GM21717 (cell line): ENCODE measurements at regions not wholly inside any gene's neighbourhood (a gene's known extent, or its start where the extent isn't known, plus 50 kb on each side); places are given as distances from the start of the nearest gene placed in this dataset.

Experiments used
- ATAC-seq: cut with Tn5 transposase; IDR thresholded peaks from one replicate; pipeline ENCODE4 v1.9.1; 2021; ENCODE audit warnings: mild to moderate bottlenecking, moderate library complexity; ENCODE audit not compliant: unreplicated experiment

DNA sequence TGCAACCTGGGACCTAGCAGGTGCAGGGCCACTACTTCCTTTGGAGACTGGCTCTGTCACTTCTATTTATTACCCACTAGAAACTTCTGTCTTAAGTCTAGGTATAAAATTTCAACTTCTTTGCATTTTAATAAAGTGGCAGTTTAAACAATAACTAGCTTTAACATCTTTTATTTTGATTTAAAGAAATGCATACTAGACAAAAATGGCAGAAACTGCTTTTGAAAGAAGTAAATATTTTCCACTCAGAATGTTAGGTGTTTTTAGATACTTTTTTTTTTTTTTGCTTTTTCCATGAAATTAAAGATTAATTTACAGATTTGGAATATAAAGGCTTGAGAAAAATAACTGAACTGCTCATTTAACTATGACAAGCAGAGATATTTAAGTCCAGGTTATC, 1477.6 kb downstream of the KCNT2 start:
- ATAC-seq: no peak

DNA sequence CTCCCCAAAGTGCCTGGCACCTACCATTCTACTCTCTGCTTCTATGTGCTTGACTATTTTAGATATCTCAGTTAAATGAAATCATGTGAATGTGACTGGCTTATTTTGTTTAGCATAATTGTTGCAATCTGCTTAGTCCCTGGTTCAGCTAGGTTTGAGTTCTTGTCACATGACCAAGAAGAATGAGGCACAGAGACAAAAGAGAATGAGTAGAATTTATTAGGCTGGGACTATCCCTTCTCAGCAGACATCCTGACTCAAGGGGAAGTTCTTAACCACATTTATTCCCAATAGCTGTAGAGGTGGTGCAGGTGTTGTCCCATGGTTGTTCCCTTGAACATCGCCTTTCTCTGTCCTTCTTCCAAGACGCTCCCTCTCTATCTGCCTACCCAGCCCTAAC, 1485.7 kb downstream of the KCNT2 start:
- no peak for ATAC-seq

- ATAC-seq: no peak
Observed at GRCh38 chr1:195113471-195113870, 1494.8 kb downstream of the KCNT2 start.

- ATAC-seq: no peak
Observed at GRCh38 chr1:195105773-195106172, 1502.5 kb downstream of the KCNT2 start.

GRCh38 chr1:195105281-195105680, 1503.0 kb downstream of the KCNT2 start:
- ATAC-seq: no peak

- ATAC-seq: no peak
Observed at GRCh38 chr1:195097316-195097715, 1510.9 kb downstream of the KCNT2 start.

- no peak for ATAC-seq
Observed at GRCh38 chr1:195096051-195096521, 1512.2 kb downstream of the KCNT2 start.

DNA sequence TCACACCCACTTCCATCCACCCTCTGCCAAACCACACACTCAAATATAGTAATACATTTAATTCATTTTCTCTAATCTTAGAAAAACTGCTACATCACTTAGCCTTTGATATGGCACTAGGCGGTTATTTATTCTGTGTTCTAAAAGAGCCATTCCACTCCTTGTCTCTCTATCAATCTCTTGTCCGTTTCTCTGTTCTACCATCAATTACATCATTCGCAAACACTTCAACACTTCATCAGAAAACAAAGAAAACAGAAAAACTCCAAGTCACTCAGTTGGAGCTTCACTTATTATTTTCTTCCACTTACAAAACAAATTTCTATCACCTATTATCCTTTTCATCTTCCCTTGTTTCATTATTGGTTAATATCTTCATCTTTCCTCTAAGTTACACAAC, 1523.0 kb downstream of the KCNT2 start:
- ATAC-seq: no peak

DNA sequence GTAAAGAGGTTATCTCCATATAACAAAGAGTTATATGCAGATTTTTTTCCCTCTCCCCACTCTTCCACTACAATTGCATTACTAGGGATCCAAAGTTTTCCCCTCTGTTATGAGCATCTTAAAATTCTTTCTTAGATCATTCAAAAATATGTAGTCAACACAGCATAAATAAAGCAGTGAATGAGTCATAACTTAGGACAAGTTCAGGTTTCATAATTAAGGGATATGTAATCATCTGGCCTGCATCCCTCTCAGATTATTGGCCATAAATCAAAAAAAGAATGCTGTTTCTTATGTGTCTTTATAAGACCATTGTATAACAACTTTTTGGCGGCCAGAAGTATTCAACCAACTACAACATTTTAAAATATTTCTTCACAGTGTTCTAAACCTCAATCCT, 1526.1 kb downstream of the KCNT2 start:
- no peak for ATAC-seq

- ATAC-seq: no peak
Observed at GRCh38 chr1:195076682-195077081, 1531.6 kb downstream of the KCNT2 start.

- ATAC-seq: no peak
Observed at GRCh38 chr1:195075973-195076372, 1532.3 kb downstream of the KCNT2 start.

GRCh38 chr1:195071461-195071860, 1536.8 kb downstream of the KCNT2 start:
- no peak for ATAC-seq

GRCh38 chr1:195065437-195065836, 1542.8 kb downstream of the KCNT2 start:
- no peak for ATAC-seq

DNA sequence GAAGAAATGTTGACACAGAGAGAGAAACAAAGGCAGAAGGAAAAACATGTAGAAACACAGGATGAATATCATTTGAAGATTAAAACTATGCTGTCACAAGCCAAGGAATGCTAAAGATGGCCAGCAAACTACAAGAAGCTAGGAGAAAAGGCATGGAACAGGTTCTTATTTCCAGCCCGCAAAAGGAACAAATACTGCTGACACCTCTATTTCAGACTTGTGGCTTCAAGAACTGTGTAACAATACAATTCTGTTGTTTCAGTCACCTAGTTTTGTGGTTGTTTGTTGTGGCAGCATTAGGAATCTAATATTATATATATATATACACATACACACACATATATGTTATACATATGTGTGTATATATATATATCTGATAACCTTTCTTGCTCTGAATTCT, 1543.9 kb downstream of the KCNT2 start:
- ATAC-seq: no peak

DNA sequence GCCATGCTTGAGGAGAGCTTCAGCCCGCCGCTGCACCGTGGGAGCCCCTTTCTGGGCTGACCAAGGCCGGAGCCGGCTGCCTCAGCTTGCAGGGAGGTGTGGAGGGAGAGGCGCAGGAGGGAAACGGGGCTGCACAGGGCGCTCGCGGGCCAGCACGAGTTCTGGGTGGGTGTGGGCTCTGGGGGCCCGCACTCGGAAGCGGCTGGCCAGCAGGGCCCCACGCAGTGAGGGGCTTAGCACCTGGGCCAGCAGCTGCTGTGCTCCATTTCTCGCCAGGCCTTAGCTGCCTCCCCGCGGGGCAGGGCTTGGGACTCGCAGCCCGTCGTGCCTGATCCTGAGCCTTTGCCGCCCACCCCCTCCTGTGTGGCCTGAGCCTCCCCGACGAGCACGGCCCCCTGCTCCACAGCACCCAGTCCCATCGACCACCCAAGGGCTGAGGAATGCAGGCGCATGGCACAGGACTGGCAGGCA, 1554.0 kb downstream of the KCNT2 start:
- ATAC-seq: no peak

- ATAC-seq: no peak
Observed at GRCh38 chr1:195053478-195053877, 1554.8 kb downstream of the KCNT2 start.

DNA sequence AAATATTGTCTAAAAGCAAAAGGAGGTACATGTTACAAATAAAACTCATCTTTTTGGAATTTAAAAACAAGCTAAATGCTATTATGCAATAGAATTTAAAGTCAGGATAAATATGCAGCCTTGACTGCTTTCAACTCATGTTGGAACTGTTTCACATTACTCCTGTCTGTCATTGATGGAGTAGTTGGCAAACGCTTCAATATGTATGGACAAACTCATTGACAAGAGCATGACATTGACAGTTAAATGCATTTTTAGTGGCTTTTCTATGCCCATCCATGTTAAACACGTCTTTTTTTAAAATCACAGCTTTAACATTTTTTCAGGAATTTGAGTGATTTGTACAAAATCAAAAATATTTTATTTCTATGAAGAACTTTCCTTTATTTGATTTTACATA, 1560.5 kb downstream of the KCNT2 start:
- no peak for ATAC-seq

DNA sequence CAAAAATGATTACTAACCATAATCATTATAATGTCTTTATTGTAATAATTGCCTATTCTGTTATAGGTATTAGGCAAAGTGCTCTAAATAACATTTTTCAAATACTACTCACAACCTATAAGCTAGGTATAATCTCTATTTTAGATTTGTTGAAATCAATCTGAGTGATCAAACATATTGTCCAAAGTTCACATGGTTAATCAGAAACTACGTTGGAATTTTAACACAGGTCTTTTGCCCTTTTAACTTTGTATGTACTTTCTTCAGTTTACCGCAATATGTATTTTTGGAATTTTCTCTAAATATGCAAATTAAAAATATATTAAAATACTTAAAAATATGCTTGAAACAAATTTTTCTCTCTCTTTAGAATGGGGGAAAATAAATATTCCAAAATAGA, 1563.2 kb downstream of the KCNT2 start:
- ATAC-seq: no peak

- ATAC-seq: no peak
Observed at GRCh38 chr1:195030793-195031192, 1577.4 kb downstream of the KCNT2 start.

DNA sequence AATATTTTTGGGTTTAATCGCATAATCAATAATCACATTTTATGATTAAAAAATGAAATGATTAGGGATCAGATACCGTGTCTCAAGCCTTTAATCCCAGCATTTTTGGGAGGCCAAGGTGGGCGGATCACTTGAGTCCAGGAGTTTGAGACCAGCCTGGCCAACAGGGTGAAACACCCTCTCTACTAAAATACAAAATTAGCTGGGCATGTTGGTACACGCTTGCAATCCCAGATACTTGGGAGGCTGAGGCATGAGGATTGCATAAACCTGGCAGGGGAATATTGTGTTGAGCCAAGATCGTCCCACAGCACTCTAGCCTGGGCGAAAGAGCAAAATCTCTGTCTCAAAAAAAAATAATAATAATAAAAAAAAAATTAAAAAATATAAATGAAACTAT, 1581.4 kb downstream of the KCNT2 start:
- no peak for ATAC-seq

GRCh38 chr1:195019385-195019784, 1588.9 kb downstream of the KCNT2 start:
- ATAC-seq: no peak

DNA sequence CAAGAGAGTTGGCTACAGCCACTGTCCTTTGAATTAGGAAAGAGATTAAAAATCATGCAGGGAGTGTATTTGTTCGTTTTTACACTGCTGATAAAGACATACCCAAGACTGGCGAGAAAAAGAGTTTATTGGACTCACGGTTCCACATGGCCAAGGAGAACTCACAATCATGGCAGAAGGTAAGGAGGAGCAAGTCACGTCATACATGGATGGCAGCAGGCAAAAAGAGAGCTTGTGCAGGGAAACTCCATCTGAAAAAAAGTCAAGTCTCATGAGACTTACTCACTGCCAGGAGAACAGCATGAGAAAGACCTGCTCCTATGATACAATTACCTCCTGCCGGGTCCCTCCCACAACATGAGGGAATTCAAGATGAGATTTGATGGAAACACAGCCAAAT, 1595.2 kb downstream of the KCNT2 start:
- no peak for ATAC-seq

DNA sequence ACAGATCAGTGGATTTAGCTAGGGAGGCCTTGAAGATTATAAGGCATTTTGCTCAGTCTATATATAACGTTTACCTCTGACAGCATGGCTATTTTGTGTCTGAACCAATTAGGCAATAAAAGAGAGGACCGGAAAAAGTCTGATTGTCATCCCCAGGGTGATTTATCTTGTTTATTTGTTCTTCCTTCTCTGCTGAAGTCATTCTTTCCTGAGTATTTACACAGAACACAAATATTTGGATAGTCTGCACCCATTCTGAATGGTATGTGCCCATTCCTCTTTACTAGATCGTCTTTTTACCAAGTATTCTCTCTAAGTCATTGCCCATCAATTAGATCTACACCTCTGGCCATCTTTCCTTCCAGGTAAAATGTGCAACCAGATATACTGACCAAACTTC, 1602.9 kb downstream of the KCNT2 start:
- ATAC-seq: no peak

GRCh38 chr1:194990483-194990882, 1617.8 kb downstream of the KCNT2 start:
- ATAC-seq: no peak
